ENCODE measurements at regions not wholly inside any gene's neighbourhood (a gene's known extent, or its start where the extent isn't known, plus 50 kb on each side); places are given as distances from the start of the nearest gene placed in this dataset.

DNA sequence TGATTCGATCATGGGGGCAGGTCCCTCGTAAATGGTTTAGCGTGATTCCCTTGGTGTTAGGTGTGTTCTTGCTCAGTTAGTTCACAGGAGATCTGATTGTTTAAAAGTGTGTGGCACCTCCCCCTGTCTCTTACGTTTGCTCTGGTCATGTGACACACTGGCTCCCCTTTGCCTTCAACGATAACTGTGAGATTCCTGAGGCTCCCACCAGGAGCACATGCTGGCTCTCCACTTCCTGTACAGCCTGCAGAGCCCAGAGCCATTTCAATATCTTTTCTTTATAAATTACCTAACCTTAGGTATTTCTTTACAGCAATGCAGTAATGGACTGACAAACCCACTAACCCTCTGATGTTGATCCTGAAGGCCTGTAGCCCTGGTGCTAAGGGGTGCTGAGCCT is 141.9 kb downstream of the FCRL5 start:
- Histone ChIP-seq H3K4me3 (ENCODE audit: low read depth, low read length) (no peak overlapping the region), H3K27ac (ENCODE audit: low read depth, low read length) (no peak overlapping the region), H3K9me3 (ENCODE audit: control insufficient read depth, insufficient read depth, low read length) (no peaks in the 10 kb centered on the region), H3K27me3 (ENCODE audit: control insufficient read depth, insufficient read depth, low read length) (no peaks in the 10 kb centered on the region)
- CTCF ChIA-PET = no interaction called here
- DNase-seq (ENCODE audit: low read depth, low spot score) = no peak
- POLR2A ChIA-PET = no interaction called here
- TF ChIP-seq, protein P1, sequence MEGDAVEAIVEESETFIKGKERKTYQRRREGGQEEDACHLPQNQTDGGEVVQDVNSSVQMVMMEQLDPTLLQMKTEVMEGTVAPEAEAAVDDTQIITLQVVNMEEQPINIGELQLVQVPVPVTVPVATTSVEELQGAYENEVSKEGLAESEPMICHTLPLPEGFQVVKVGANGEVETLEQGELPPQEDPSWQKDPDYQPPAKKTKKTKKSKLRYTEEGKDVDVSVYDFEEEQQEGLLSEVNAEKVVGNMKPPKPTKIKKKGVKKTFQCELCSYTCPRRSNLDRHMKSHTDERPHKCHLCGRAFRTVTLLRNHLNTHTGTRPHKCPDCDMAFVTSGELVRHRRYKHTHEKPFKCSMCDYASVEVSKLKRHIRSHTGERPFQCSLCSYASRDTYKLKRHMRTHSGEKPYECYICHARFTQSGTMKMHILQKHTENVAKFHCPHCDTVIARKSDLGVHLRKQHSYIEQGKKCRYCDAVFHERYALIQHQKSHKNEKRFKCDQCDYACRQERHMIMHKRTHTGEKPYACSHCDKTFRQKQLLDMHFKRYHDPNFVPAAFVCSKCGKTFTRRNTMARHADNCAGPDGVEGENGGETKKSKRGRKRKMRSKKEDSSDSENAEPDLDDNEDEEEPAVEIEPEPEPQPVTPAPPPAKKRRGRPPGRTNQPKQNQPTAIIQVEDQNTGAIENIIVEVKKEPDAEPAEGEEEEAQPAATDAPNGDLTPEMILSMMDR (IDR thresholded peaks at IDR 0.05; ENCODE audit: low read depth, low read length) = no peak

DNA sequence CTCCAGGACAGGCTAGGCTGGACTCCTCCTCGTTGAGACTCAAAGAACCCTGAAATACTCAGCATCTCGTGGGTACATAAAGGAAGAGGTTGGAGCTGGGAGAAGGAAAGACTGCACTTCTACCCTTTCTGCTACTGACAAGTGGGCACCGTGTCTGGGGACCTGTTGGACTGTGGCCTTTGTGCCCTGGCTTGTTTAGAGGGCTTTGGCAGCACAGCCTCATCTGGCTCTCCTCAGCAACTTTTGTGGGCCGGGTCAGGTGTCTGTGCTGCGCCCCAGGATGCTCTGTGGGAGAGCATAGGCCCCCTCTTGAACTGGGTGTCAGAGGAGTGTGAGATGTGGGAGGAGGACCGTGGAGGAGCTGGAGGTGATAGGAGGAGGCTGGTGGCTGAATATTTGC is 142.4 kb downstream of the FCRL5 start:
- TF ChIP-seq, protein P1 (IDR thresholded peaks at IDR 0.05; ENCODE audit: low read depth, low read length) = no peak
- Histone ChIP-seq H3K27ac (ENCODE audit: low read depth, low read length) (no peak overlapping the region), H3K27me3 (ENCODE audit: control insufficient read depth, insufficient read depth, low read length) (no peaks in the 10 kb centered on the region), H3K4me3 (ENCODE audit: low read depth, low read length) (no peak overlapping the region), H3K9me3 (ENCODE audit: control insufficient read depth, insufficient read depth, low read length) (no peaks in the 10 kb centered on the region)
- CTCF ChIA-PET = no interaction called here
- no peak for DNase-seq (ENCODE audit: low read depth, low spot score)
- POLR2A ChIA-PET = no interaction called here

DNA sequence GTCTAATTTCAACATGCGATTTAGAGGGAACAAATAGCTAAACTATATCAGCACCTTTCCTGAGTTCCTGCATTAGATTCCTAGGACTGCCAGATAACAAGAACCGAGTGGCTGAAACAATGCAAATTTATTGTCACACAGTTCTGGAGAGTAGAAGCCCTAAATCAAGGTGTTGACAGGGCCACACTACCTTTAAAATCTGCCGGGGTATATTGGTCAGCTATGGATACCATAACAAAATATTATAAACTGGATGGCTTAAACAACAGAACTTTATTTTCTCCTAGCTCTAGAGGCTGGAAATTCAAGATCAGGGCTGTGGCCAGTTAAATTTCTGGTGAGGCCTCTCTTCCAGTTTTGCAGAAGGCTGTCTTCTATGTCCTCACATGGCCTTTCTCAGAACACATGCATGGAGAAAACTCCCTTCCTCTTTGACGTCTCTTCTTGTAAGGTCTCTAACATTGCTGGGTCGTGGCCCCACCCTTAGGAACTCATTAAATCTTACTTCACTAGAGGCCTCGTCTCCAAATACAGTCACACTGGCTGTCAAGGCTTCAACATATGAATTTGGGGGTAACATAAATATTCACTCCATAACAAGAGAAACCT is 144.3 kb downstream of the FCRL5 start:
- TF ChIP-seq, protein P1 (IDR thresholded peaks at IDR 0.05; ENCODE audit: low read depth, low read length) = no peak

DNA sequence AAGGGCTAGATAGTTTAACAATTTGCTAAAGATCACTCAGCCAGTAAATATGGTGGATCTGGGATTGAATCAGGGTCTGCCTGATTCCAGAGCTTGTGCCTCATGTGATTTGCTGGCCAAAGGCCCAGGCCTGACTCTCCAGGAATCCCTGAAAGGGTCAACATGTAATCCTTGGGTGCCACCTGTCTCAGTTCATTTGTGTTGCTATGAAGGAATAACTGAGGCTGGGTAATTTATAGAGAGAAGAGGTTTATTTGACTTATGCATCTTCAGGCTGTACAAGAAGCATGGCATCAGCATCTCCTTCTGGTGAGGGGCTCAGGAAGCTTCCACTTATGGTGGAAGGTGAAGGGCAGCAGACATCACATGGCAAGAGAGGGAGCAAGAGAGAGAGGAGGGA is 144.9 kb downstream of the FCRL5 start:
- DNase-seq (ENCODE audit: low read depth, low spot score) = no peak
- Histone ChIP-seq H3K27ac (ENCODE audit: low read depth, low read length) (no peak overlapping the region), H3K27me3 (ENCODE audit: control insufficient read depth, insufficient read depth, low read length) (no peaks in the 10 kb centered on the region), H3K9me3 (ENCODE audit: control insufficient read depth, insufficient read depth, low read length) (no peaks in the 10 kb centered on the region), H3K4me3 (ENCODE audit: low read depth, low read length) (no peak overlapping the region)
- ChIA-PET POLR2A (no interaction called here), CTCF (no interaction called here)
- TF ChIP-seq, protein P1 (IDR thresholded peaks at IDR 0.05; ENCODE audit: low read depth, low read length) = no peak

More for the DNA sequence above, 144.3 kb downstream of the FCRL5 start:
- no peaks in the 10 kb centered on the region for H3K27me3 ChIP-seq (ENCODE audit: control insufficient read depth, insufficient read depth, low read length)
- no peak for DNase-seq (ENCODE audit: low read depth, low spot score)
- no peaks in the 10 kb centered on the region for H3K9me3 ChIP-seq (ENCODE audit: control insufficient read depth, insufficient read depth, low read length)
- ChIA-PET CTCF (no interaction called here), POLR2A (interaction anchor here (0.6 kb wide), 1 partner anchor 169 kb away, joined by 3 read pairs; no protein-coding TSS in a partner anchor)
- no peak overlapping the region for H3K27ac ChIP-seq (ENCODE audit: low read depth, low read length)
- no peak overlapping the region for H3K4me3 ChIP-seq (ENCODE audit: low read depth, low read length)

DNA sequence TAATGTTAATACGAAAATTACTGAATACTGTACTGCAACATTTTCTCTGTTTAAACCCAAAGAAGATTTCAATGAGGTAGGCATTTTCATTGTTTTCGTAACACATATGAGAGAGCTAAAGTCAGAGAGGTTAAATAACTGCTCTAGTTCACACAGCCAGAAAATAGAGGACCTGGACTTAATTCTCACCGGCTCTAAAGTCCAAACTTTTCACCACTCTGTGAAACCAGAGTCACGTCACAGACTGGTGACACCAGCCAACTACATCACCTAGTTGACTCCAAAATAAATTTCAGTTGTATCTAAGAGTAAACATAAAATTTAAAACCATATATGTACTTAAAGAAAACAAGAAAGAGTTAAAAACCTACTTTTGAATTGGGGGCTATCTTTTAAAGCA is 146.7 kb downstream of the FCRL5 start:
- TF ChIP-seq, protein P1 (IDR thresholded peaks at IDR 0.05; ENCODE audit: low read depth, low read length) = no peak
- no peak for DNase-seq (ENCODE audit: low read depth, low spot score)
- no peak overlapping the region for H3K4me3 ChIP-seq (ENCODE audit: low read depth, low read length)
- no peaks in the 10 kb centered on the region for H3K9me3 ChIP-seq (ENCODE audit: control insufficient read depth, insufficient read depth, low read length)
- no peak overlapping the region for H3K27ac ChIP-seq (ENCODE audit: low read depth, low read length)
- ChIA-PET POLR2A (no interaction called here), CTCF (no interaction called here)
- H3K27me3 ChIP-seq (ENCODE audit: control insufficient read depth, insufficient read depth, low read length) = peaks cover 3% of the 10 kb centered on the region
